Tibial artery (tissue), 4 donors: ENCODE measurements at regions not wholly inside any gene's neighbourhood (a gene's known extent, or its start where the extent isn't known, plus 50 kb on each side); places are given as distances from the start of the nearest gene placed in this dataset.
A peak's percentile ranks its signal among the peaks of the same experiment; 100 is the strongest.

Experiments
- DNase-seq, 2 donors: peaks; one replicate each; pipeline ENCODE4 v3.0.0-alpha.2; 2019
- H3K27ac ChIP-seq, 2 donors: fragments of 200-600 bp; sonication (generic) in 1 of 2; 1 replicate in 1 of 2; 2 replicates in 1 of 2; pipeline ENCODE4 v1.5.1; 2018 to 2019; ENCODE audit warnings: mild to moderate bottlenecking in 1 of 2
- H3K27me3 ChIP-seq, 2 donors: fragments of 200-600 bp; sonication (generic) in 1 of 2; one replicate each; pipeline versions ENCODE4 v1.5.1 to v1.6.0; 2016 to 2019
- H3K36me3 ChIP-seq, 3 donors: fragments of 200-600 bp; sonication (generic) in 2 of 3; one replicate each; pipeline ENCODE4 v1.5.1; 2016 to 2019; ENCODE audit warnings: mild to moderate bottlenecking in 2 of 3
- H3K4me1 ChIP-seq, 4 donors: fragments of 200-600 bp; sonication (generic) in 2 of 4; 1 replicate in 3 of 4; 2 replicates in 1 of 4; pipeline ENCODE4 v1.5.1; 2016 to 2019
- H3K4me3 ChIP-seq, 2 donors: fragments of 200-600 bp; sonication (generic) in 1 of 2; 1 replicate in 1 of 2; 2 replicates in 1 of 2; pipeline ENCODE4 v1.5.1; 2018 to 2019; ENCODE audit warnings: mild to moderate bottlenecking in 2 of 2
- H3K9me3 ChIP-seq, 3 donors: fragments of 200-600 bp; sonication (generic) in 1 of 3; one replicate each; pipeline ENCODE4 v1.5.1; 2016 to 2019
- CTCF ChIP-seq, 2 experiments: fragments of 200-600 bp in 1 of 2; fragments of 450-650 bp in 1 of 2; IDR thresholded peaks; one replicate each; pipeline ENCODE4 v1.5.1; 2017 to 2019; ENCODE audit warnings: antibody characterized with exemption in 2 of 2, mild to moderate bottlenecking in 1 of 2, moderate library complexity in 1 of 2
- intact Hi-C: fragments of 100-400 bp; cut with DNase I; formaldehyde crosslinking; loops from one replicate; pipeline ENCODE4 v1.15.0; 2023; ENCODE audit warnings: low total_unique reads

- TF ChIP-seq CTCF (IDR thresholded peaks at IDR 0.05) = no peak
- no peak overlapping the region for H3K4me3 ChIP-seq
- intact Hi-C loops = no loop called here
- no peaks in the 10 kb centered on the region for H3K9me3 ChIP-seq
- peak in 1 of 2 donors; percentile 38 for DNase-seq
- H3K27ac ChIP-seq = no peak overlapping the region
- no peaks in the 10 kb centered on the region for H3K36me3 ChIP-seq
- H3K27me3 ChIP-seq = peaks cover 0 to 82% of the 10 kb centered on the region in 2 donors
- peaks cover 0 to 3% (median 0%) of the 10 kb centered on the region in 4 donors for H3K4me1 ChIP-seq
Measured at GRCh38 chr1:5744911-5745799, 247.1 kb downstream of the NPHP4 start.

GRCh38 chr1:5744341-5744740, 247.9 kb downstream of the NPHP4 start:
- H3K4me1 ChIP-seq = peaks cover 0 to 3% (median 0%) of the 10 kb centered on the region in 4 donors
- no peaks in the 10 kb centered on the region for H3K9me3 ChIP-seq
- H3K36me3 ChIP-seq = no peaks in the 10 kb centered on the region
- H3K4me3 ChIP-seq = no peak overlapping the region
- intact Hi-C loops = no loop called here
- no peak overlapping the region for H3K27ac ChIP-seq
- no peak for DNase-seq
- TF ChIP-seq CTCF (IDR thresholded peaks at IDR 0.05) = no peak
- H3K27me3 ChIP-seq = peaks cover 0 to 76% of the 10 kb centered on the region in 2 donors

GRCh38 chr1:5743435-5744095, 248.7 kb downstream of the NPHP4 start:
- intact Hi-C loops = no loop called here
- Histone ChIP-seq H3K4me3 (no peak overlapping the region), H3K36me3 (no peaks in the 10 kb centered on the region), H3K9me3 (no peaks in the 10 kb centered on the region), H3K27me3 (peaks cover 0 to 71% of the 10 kb centered on the region in 2 donors), H3K27ac (no peak overlapping the region), H3K4me1 (peaks cover 0 to 3% (median 0%) of the 10 kb centered on the region in 4 donors)
- peak in 1 of 2 donors; percentile 52 for DNase-seq
- TF ChIP-seq CTCF (IDR thresholded peaks at IDR 0.05) = no peak

GRCh38 chr1:5742801-5743200, 249.4 kb downstream of the NPHP4 start:
- Histone ChIP-seq H3K36me3 (no peaks in the 10 kb centered on the region), H3K4me3 (no peak overlapping the region), H3K27me3 (peaks cover 0 to 63% of the 10 kb centered on the region in 2 donors), H3K27ac (no peak overlapping the region), H3K4me1 (peaks cover 0 to 3% (median 0%) of the 10 kb centered on the region in 4 donors), H3K9me3 (no peaks in the 10 kb centered on the region)
- peak in 1 of 2 donors; percentile 61 for DNase-seq
- no peak for TF ChIP-seq CTCF (IDR thresholded peaks at IDR 0.05)
- intact Hi-C loops = no loop called here

- Histone ChIP-seq H3K36me3 (no peaks in the 10 kb centered on the region), H3K27ac (no peak overlapping the region), H3K27me3 (peaks cover 0 to 59% of the 10 kb centered on the region in 2 donors), H3K4me3 (no peak overlapping the region), H3K9me3 (no peaks in the 10 kb centered on the region), H3K4me1 (peaks cover 0 to 3% (median 0%) of the 10 kb centered on the region in 4 donors)
- TF ChIP-seq CTCF (IDR thresholded peaks at IDR 0.05) = no peak
- peak in 1 of 2 donors; percentile 51 for DNase-seq
- intact Hi-C loops = no loop called here
Measured at GRCh38 chr1:5742032-5742431, 250.2 kb downstream of the NPHP4 start.
